ENCODE measurements at regions not wholly inside any gene's neighbourhood (a gene's known extent, or its start where the extent isn't known, plus 50 kb on each side); places are given as distances from the start of the nearest gene placed in this dataset.

GRCh38 chr9:82196622-82197441 is 208.3 kb downstream of the SPATA31D1 start:
- H3K27ac ChIP-seq: no peak overlapping the region
- no peaks in the 10 kb centered on the region for H3K9me3 ChIP-seq
- H3K36me3 ChIP-seq (ENCODE audit: low read depth, missing control alignments): no peaks in the 10 kb centered on the region
- DNase-seq: no peak
- TF ChIP-seq POLR2A (IDR thresholded peaks at IDR 0.05): no peak
- no peak for TF ChIP-seq CTCF (IDR thresholded peaks at IDR 0.05)
- no peaks in the 10 kb centered on the region for H3K4me1 ChIP-seq
- intact Hi-C loops (cut with DNase I; ENCODE audit: low total_unique reads): no loop called here
- no peaks in the 10 kb centered on the region for H3K27me3 ChIP-seq
- H3K4me3 ChIP-seq: no peak overlapping the region

DNA sequence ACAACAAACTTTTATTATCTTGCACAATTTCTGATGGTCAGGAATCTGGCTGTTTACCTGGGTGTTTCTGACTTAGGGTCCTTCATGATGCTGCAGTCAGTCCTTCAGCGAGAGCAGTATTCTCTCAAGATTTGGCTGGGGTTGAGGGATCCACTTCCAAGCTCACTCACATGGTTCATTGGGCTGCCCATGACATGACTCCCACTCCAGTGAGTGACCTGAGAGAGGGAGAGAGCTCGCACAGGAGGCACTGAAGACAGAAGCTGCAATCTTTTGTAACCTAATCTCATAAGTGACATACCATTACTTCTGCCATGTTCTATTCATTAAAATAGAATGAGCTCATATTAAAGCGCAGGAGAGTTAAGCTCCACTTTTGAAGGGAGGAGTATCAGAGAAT is 212.6 kb downstream of the SPATA31D1 start:
- intact Hi-C loops (cut with DNase I; ENCODE audit: low total_unique reads): no loop called here

DNA sequence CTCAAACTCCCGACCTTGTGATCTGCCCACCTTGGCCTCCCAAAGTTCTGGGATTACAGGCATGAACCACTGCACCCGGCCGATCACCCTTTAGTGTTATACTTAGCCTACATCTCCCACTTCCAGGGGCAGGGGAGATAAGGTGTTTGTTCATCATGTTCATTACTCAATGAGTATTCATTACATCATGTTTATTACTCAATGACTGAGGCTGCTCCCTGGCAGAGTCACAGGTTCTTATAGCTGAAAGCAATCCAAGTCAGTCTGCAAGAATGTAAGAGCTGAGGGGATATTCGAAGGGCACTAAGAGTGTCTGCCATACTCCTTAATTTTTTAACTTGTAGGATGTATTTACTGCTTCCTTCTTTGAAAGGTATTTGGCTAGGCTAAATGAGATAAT is 214.2 kb downstream of the SPATA31D1 start:
- Histone ChIP-seq H3K36me3 (ENCODE audit: low read depth, missing control alignments) (no peaks in the 10 kb centered on the region), H3K27ac (no peak overlapping the region), H3K4me3 (no peak overlapping the region), H3K9me3 (no peaks in the 10 kb centered on the region), H3K4me1 (no peaks in the 10 kb centered on the region), H3K27me3 (no peaks in the 10 kb centered on the region)
- DNase-seq: no peak
- TF ChIP-seq POLR2A (IDR thresholded peaks at IDR 0.05): no peak
- no peak for TF ChIP-seq CTCF (IDR thresholded peaks at IDR 0.05)
- 88 to 89% methylated on average over 4 of the region's 4 CpGs for WGBS, 2 donors
- intact Hi-C loops (cut with DNase I; ENCODE audit: low total_unique reads): no loop called here

More for the DNA sequence above, 212.6 kb downstream of the SPATA31D1 start:
- Histone ChIP-seq H3K4me1 (no peaks in the 10 kb centered on the region), H3K27ac (no peak overlapping the region), H3K36me3 (ENCODE audit: low read depth, missing control alignments) (no peaks in the 10 kb centered on the region), H3K27me3 (no peaks in the 10 kb centered on the region), H3K4me3 (no peak overlapping the region), H3K9me3 (no peaks in the 10 kb centered on the region)
- DNase-seq: no peak
- 83 to 93% methylated on average over 3 of the region's 3 CpGs for WGBS, 2 donors
- no peak for TF ChIP-seq CTCF (IDR thresholded peaks at IDR 0.05)
- TF ChIP-seq POLR2A (IDR thresholded peaks at IDR 0.05): no peak

DNA sequence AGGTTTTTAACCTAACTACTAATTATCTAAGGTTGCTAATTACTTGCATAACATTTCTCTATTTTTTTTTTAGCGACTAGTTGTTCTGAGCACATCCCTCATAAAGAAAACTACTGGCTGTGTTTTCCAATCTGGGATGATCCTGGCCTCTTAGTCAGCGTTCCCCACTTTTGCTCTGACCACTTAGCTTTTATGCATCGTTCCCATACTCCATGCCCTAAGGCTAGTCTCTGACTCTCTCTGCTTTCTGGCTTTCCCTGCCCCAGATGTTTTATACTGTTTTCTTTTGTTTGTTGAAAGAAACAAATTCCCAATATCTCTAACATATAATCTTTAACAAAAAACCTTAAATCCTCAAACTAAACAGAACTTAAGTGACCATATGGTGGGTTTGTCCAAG is 217.9 kb downstream of the SPATA31D1 start:
- Histone ChIP-seq H3K27ac (no peak overlapping the region), H3K36me3 (ENCODE audit: low read depth, missing control alignments) (no peaks in the 10 kb centered on the region), H3K27me3 (no peaks in the 10 kb centered on the region), H3K4me3 (no peak overlapping the region), H3K4me1 (no peaks in the 10 kb centered on the region), H3K9me3 (no peaks in the 10 kb centered on the region)
- intact Hi-C loops (cut with DNase I; ENCODE audit: low total_unique reads): no loop called here
- no peak for DNase-seq
- TF ChIP-seq POLR2A (IDR thresholded peaks at IDR 0.05) (no peak), CTCF (IDR thresholded peaks at IDR 0.05) (no peak)
- WGBS, 2 donors: 83 to 88% methylated on average over 3 of the region's 3 CpGs

- Histone ChIP-seq H3K4me1 (no peaks in the 10 kb centered on the region), H3K4me3 (no peak overlapping the region), H3K27ac (no peak overlapping the region), H3K27me3 (no peaks in the 10 kb centered on the region), H3K9me3 (no peaks in the 10 kb centered on the region), H3K36me3 (ENCODE audit: low read depth, missing control alignments) (no peaks in the 10 kb centered on the region)
- TF ChIP-seq CTCF (IDR thresholded peaks at IDR 0.05) (no peak), POLR2A (IDR thresholded peaks at IDR 0.05) (no peak)
- 95 to 96% methylated on average over 1 of the region's 1 CpG for WGBS, 2 donors
- intact Hi-C loops (cut with DNase I; ENCODE audit: low total_unique reads): no loop called here
- no peak for DNase-seq
Observed at GRCh38 chr9:82206946-82207345, 218.4 kb downstream of the SPATA31D1 start.

Data from testis (tissue), 2 donors.